Prostate gland (tissue), 2 donors: ENCODE measurements at regions not wholly inside any gene's neighbourhood (a gene's known extent, or its start where the extent isn't known, plus 50 kb on each side); places are given as distances from the start of the nearest gene placed in this dataset.

Experiments used
- POLR2A ChIP-seq: fragments of 450-650 bp; IDR thresholded peaks from one replicate; pipeline ENCODE4 v1.6.1; 2016; ENCODE audit warnings: antibody characterized with exemption, mild to moderate bottlenecking
- POLR2AphosphoS5 ChIP-seq: sonication (generic); formaldehyde crosslinking; IDR thresholded peaks from one replicate; pipeline ENCODE4 v1.6.1; 2017; ENCODE audit warnings: antibody characterized with exemption
- TF ChIP-seq, protein P1 (sequence below), 4 experiments: fragments of 200-600 bp in 2 of 4; fragments of 450-650 bp in 2 of 4; sonication (generic) in 2 of 4; IDR thresholded peaks; 1 replicate in 3 of 4; 2 replicates in 1 of 4; pipeline ENCODE4 v1.5.1; 2016 to 2019; ENCODE audit warnings: antibody characterized with exemption in 4 of 4, mild to moderate bottlenecking in 2 of 4, moderate library complexity in 2 of 4

DNA sequence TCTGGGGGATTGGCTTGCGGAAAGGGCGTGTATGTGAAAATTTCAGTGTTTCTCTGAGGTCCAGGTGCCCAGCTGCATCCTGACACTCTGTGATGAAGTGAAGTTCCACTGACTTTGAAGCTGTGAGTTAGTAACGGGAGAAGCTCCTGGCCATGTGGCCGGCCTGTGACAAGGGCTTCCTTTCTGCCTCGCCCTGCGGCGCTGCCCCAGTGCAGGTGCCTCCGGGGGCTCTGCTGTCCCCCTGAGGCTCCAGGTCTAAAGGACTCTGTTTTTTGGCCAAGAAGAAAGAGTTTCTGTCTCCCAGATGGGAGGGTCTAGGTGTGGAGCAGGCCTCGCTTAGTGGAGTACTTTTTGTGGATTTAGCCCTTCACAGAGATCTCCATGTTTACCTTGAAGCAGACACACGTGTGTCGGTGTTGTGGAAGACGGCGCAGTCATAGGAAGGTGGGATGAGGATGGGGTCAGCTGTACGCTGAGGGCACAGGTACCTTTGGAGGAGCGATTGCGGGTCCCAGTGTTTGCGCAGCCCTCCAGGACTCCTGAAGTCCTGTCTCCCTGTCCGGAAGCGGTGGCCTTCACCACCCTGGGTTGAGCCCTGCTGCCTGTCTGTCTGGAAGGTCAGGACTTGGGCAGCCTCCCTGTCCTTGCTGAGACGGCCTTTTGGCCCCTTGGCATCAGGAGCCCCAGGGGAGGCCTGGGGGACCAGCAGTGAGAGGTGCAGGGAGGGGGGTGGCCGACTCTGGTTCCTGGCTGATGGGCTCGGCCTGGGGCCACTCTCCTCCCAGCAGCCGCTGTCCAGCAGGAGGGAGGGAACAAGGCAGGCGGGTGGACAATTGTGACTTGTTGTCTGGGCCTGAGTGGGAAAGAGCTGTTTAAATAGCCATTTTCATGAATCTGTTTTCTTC lies 1249.3 kb downstream of the BRD1 start:
- TF ChIP-seq, protein P1, sequence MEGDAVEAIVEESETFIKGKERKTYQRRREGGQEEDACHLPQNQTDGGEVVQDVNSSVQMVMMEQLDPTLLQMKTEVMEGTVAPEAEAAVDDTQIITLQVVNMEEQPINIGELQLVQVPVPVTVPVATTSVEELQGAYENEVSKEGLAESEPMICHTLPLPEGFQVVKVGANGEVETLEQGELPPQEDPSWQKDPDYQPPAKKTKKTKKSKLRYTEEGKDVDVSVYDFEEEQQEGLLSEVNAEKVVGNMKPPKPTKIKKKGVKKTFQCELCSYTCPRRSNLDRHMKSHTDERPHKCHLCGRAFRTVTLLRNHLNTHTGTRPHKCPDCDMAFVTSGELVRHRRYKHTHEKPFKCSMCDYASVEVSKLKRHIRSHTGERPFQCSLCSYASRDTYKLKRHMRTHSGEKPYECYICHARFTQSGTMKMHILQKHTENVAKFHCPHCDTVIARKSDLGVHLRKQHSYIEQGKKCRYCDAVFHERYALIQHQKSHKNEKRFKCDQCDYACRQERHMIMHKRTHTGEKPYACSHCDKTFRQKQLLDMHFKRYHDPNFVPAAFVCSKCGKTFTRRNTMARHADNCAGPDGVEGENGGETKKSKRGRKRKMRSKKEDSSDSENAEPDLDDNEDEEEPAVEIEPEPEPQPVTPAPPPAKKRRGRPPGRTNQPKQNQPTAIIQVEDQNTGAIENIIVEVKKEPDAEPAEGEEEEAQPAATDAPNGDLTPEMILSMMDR (IDR thresholded peaks at IDR 0.05) = no peak
- TF ChIP-seq POLR2A (no peak), POLR2AphosphoS5 (no peak)
